ENCODE measurements at regions not wholly inside any gene's neighbourhood (a gene's known extent, or its start where the extent isn't known, plus 50 kb on each side); places are given as distances from the start of the nearest gene placed in this dataset.

DNA sequence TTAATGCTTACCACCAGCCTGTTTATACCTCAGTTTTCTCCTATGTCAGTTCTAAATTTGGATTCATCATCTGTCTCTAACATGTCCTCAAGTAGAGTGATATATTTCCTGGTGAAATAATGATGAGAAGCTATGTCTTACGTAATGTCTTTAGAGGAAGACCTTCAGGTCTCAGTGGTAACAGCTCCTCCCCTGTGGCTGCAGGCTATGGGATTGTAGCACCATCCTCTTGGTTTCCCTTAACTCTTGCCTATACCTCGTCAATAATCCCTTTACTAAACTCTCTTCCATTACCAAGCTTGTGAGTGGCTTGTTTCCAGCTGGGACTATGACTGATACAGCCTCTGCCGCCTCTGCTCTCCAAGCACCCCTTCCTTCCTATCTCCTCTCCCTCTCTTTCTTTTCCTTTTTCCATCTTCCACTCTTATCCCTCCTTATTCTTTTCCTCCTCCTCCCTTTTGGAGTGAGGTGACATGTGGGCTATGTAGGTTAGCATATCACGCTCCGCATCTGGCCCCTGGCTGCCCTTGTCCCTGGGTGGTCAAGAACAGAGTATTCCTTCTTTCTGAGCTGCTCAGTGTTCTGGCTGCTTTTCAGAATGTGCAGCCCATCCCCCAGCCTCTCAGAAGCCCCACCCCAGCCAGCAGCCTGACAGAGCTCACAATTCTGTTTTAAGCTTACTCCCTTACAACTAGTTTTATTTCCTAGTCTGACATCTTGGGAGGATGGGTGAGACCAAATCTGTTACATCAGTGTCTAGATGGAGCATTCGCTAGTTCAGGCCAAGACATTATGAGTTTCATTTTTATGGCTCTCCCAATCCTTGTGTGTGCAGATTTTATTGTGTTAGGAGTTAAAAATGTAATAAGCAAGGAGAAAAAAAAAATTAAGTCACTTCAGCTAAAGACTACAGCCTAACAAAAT lies 75.0 kb upstream of the RNU6-1 start:
- peak overlapping the region; percentile 99 for H3K27ac ChIP-seq
- TF ChIP-seq, protein P1, sequence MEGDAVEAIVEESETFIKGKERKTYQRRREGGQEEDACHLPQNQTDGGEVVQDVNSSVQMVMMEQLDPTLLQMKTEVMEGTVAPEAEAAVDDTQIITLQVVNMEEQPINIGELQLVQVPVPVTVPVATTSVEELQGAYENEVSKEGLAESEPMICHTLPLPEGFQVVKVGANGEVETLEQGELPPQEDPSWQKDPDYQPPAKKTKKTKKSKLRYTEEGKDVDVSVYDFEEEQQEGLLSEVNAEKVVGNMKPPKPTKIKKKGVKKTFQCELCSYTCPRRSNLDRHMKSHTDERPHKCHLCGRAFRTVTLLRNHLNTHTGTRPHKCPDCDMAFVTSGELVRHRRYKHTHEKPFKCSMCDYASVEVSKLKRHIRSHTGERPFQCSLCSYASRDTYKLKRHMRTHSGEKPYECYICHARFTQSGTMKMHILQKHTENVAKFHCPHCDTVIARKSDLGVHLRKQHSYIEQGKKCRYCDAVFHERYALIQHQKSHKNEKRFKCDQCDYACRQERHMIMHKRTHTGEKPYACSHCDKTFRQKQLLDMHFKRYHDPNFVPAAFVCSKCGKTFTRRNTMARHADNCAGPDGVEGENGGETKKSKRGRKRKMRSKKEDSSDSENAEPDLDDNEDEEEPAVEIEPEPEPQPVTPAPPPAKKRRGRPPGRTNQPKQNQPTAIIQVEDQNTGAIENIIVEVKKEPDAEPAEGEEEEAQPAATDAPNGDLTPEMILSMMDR (conservative IDR thresholded peaks at IDR 0.05) = no peak

DNA sequence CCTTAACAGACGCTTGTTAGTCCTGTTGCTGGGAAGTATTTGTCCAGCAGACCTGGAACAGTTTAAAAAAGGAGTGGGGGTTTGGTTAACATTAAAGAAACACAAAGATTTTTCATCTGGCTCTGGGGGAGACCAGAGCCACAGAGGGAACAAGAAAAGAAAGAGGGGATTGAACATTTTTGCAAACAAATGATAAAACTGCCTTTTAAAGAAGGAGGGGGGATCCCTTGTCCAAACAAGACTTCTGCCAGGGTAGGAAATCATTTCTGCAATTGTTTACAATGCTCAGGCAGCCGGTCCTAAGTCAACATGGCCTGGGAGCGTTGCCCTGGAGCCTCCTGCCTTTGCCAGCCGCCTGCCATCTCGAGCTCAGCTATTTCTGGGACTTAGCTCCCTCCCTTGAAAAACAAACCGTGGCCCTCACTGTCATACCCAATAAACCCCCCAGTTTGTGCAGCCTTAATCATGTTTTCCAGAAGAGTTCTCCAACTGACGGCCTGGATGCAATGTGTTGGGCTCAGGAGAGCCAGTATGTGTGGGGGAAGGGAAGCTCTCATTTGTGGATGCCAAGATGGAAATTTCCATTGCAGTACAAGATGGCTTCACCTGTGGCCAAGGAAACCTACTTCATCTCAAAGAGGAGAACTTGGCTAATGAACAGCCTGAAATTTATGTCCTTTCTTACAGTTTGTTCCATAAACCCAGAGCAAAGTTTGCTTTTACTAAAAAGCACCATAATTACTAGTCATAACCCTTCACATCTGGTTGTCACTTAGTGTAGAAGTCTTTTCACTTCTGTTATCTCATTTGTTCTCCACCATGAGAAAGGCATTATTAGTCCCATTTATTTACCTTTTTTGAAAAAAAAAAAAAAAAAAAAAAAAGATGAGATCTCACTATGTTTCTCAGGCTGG lies 75.9 kb upstream of the RNU6-1 start:
- peak overlapping the region; percentile 99 for H3K27ac ChIP-seq
- TF ChIP-seq, protein P1 (conservative IDR thresholded peaks at IDR 0.05) = no peak

DNA sequence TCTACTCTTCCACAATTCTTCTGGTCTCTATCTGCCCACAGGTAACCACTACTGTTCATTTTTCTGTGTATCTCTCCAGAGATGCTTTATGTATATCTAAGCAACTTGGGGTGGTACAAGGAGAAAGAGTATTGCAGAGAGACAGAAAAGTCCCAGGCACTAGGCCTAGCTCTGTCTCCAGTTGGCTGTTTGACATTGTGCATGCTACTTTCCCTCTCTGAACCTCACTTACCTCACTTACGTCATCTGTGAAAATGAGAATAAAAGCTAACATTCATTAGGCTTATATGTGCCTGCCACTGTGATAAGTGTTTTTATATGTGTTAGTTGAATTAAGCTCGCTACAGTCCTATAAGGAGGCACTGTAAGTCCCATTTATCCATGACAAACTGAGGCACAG lies 76.7 kb upstream of the RNU6-1 start:
- H3K27ac ChIP-seq = peak overlapping the region; percentile 99
- TF ChIP-seq, protein P1 (conservative IDR thresholded peaks at IDR 0.05) = no peak

DNA sequence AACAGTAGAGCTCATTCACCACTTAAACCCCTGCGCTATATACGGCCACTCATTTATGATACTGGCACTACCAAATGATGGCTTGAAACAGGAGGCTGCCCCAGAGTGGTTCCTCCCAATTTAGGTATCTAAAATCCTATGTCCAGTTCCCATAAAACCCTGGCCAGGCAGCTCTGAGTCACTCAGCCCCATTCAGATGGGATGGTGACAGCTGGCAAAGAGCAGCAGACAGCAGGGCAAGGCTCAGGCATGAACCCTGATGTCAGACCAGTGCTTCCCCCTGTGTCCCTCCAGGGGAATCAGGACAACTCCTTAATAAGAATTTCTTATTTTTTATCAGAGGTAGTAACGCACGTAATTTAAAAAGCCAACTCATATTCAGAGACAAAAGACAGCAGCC lies 77.2 kb upstream of the RNU6-1 start:
- H3K27ac ChIP-seq = peak overlapping the region; percentile 99
- TF ChIP-seq, protein P1 (conservative IDR thresholded peaks at IDR 0.05) = no peak

DNA sequence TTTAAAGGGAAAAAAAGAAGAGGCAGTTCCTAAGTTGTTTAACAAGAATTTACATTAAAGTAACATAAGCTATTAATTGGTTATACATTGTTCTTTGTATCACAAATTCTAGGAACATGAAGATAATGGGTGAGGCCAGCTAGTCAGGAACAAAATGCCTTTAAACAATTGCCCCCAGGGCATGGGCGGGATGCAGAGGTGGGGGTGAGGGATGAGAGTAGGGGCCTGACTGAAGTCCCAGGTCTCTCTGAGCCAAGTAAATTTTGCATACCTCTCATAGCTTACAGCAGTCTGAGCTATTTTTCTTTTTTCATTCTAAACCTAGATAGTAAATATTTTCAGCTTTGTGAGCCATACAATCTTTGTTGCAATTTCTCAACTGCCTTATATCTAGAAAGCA lies 77.8 kb upstream of the RNU6-1 start:
- H3K27ac ChIP-seq = peak overlapping the region; percentile 99
- TF ChIP-seq, protein P1 (conservative IDR thresholded peaks at IDR 0.05) = no peak

DNA sequence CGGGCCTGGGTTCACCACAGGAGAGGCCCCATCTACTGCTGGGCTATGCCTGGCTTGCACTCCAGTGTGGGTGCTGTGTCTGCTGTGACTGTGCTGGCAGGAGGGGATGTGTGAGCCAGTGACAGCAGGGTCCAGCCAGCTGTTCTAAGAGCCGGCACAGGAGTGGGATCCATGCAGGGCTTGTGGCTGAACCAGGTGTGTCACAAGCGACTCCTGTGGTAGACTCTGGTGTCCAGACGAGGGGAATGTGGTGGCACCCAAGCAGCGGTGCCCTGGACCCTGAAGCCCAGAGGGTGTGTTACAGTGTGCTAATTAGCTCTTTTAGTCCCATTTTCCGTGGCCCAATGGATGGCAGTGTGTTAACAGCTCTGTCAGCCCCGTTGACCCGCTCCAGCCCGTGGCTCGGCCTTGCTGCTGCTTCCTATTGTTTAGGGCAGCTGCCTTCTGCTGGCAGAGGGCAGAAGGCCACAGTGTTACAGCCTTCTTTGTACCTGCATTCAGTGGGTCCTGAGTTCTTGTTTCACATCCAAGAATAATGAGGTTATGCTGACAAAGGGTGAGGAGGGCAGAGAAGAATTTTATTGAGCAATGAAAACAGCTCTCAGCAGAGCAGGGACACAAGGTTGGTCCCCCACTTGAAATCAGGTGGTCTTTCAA lies 78.5 kb upstream of the RNU6-1 start:
- TF ChIP-seq, protein P1 (conservative IDR thresholded peaks at IDR 0.05) = no peak
- peak overlapping the region; percentile 99 for H3K27ac ChIP-seq
